ENCODE measurements at regions not wholly inside any gene's neighbourhood (a gene's known extent, or its start where the extent isn't known, plus 50 kb on each side); places are given as distances from the start of the nearest gene placed in this dataset.

DNA sequence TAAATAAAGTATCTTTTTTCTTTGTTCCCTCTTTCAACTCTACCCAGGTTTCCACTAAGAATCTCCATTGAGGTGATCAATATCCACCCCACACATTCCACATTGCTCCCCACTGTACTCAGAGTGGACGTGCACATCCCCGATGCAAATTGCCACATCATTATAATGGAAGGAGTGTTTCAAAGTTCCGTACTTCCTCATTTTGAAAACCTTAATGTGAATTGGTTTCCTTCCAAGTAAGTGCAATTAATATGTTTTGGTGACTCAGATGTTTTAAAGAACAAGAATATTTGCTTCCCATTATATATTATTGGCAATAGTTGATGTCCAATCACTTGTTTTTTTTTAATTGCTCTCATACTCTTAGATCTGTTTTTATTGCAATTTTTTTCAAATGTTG lies 463.6 kb downstream of the HACE1 start:
- Mint-ChIP-seq H3K36me3 (ENCODE audit: low read depth) (no peaks in the 10 kb centered on the region), H3K9me3 (no peaks in the 10 kb centered on the region), H3K4me3 (no peak overlapping the region), H3K27me3 (no peaks in the 10 kb centered on the region), H3K27ac (no peak overlapping the region), H3K4me1 (no peaks in the 10 kb centered on the region)
- intact Hi-C loops (cut with micrococcal nuclease) = no loop called here
- DNase-seq = no peak

DNA sequence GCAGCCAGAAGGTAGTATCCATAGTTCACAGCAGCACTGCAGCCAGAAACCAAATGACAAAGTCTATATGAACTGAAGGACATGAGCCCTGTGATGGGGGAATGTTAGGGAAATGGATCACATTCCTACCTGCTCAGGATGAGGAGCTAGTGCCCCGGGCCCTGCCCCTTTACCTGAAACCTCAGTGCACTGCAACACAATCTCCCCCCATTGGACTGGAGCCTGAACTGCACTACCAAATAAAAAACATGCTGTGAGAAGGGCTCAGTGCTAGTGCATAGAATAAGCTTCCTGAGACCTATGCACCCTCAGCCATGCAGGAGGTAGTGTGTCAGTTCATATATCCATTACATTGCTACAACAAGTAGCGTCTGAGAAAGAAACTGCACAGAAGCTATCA lies 477.8 kb downstream of the HACE1 start:
- no peaks in the 10 kb centered on the region for H3K27me3 Mint-ChIP-seq
- H3K9me3 Mint-ChIP-seq = peaks cover 5% of the 10 kb centered on the region
- no peak for DNase-seq
- intact Hi-C loops (cut with micrococcal nuclease) = no loop called here
- H3K4me3 Mint-ChIP-seq = no peak overlapping the region
- H3K4me1 Mint-ChIP-seq = no peaks in the 10 kb centered on the region
- no peaks in the 10 kb centered on the region for H3K36me3 Mint-ChIP-seq (ENCODE audit: low read depth)
- no peak overlapping the region for H3K27ac Mint-ChIP-seq

DNA sequence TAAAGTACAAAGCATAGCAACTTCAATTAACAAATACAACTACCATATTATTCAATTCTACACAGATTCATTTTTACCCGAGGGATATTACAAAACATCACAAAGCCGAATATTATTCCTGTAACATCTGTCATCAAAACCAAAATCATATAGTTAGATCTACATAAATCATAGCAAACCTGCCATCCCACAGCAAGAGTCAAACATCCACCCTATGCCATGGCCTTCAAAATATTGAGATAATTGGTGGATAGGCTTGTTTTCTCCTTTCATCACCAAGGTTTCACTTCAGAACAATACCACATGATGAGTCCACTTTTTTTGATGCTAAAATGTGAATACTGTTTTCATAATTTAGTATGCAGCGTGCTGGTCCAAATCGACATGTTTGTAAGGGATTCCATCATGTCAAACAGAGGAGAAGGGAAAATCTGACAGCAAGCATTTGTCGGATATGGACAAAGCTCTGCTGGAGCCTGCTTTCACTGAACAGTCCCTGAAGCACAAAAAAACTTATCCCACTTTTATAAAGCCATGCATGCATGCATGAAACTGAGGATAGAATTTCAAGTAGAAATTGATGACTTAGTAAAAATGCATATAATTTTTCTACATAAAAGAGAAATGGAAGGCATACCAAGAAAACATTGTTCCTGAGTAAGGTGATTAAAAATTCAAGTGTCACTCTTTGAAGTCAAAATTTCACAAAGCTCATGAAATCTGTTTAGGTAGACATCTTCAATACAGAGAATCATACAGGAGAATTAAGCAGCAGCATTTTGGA lies 494.1 kb downstream of the HACE1 start:
- Mint-ChIP-seq H3K4me1 (no peaks in the 10 kb centered on the region), H3K27ac (no peak overlapping the region), H3K9me3 (no peaks in the 10 kb centered on the region), H3K4me3 (no peak overlapping the region), H3K36me3 (ENCODE audit: low read depth) (no peaks in the 10 kb centered on the region), H3K27me3 (no peaks in the 10 kb centered on the region)
- intact Hi-C loops (cut with micrococcal nuclease) = no loop called here
- no peak for DNase-seq

DNA sequence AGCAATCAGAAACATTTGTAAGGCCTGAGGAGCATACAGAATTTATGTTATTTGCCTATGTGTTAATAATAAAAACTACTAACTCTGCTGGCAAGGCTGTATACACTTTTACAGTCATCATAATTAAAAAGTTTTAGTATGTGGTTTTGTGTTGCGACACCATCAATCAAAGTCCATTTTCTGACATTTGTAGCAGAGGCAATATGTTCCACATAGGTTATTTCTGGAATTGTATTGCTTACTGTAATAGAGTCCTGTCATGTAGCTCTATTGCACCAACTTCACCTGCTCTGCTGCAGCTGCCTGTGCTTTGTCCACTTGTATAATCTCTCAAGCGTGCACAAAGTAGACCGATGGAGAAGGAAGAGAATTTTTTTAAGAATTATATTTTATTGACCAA lies 501.8 kb downstream of the HACE1 start:
- no peaks in the 10 kb centered on the region for H3K4me1 Mint-ChIP-seq
- H3K27me3 Mint-ChIP-seq = no peaks in the 10 kb centered on the region
- no peak overlapping the region for H3K27ac Mint-ChIP-seq
- intact Hi-C loops (cut with micrococcal nuclease) = no loop called here
- no peaks in the 10 kb centered on the region for H3K36me3 Mint-ChIP-seq (ENCODE audit: low read depth)
- H3K4me3 Mint-ChIP-seq = no peak overlapping the region
- H3K9me3 Mint-ChIP-seq = no peaks in the 10 kb centered on the region
- no peak for DNase-seq

DNA sequence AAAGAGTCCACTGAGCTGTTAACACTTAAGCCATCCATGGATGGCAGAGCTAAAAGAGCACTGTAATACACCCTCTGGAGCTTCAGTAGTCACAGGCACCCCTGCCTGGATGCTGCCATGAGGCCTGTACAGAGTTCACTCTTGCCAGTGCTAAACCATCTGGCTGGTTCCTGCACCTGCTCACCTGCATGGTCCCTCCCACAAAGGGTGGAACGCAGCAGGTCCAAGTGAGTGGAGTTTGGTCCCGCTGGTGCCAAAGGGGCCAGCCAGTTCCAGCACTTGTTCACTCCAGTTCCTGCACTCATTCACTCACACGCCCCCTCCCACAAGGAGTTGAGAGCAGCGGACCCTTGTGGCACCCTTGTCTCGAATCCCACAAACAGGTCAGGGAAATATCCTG lies 503.5 kb downstream of the HACE1 start:
- Mint-ChIP-seq H3K4me3 (no peak overlapping the region), H3K27ac (no peak overlapping the region), H3K27me3 (no peaks in the 10 kb centered on the region), H3K36me3 (ENCODE audit: low read depth) (no peaks in the 10 kb centered on the region), H3K4me1 (no peaks in the 10 kb centered on the region), H3K9me3 (no peaks in the 10 kb centered on the region)
- DNase-seq = no peak
- intact Hi-C loops (cut with micrococcal nuclease) = no loop called here

DNA sequence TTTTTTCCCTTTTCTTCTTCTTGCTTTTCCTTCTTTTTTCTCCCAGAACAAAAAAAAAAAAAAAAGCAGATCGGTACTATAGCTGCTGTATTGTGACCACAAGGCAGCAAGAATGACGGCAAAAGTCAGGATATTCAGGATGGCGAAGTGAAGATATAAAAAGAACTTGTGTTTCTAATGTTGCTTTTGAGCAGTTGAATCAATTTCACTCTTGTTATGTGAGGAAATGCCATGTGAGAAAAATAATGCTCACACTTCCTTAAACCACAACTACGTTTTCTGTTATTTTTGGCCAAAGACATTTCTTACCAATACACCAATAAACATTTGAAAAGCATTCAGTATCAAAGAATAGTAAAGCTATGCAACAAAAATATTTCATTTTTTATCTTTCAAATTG lies 510.5 kb downstream of the HACE1 start:
- H3K4me3 Mint-ChIP-seq = no peak overlapping the region
- H3K9me3 Mint-ChIP-seq = peaks cover 5% of the 10 kb centered on the region
- H3K36me3 Mint-ChIP-seq (ENCODE audit: low read depth) = no peaks in the 10 kb centered on the region
- no peaks in the 10 kb centered on the region for H3K27me3 Mint-ChIP-seq
- no peaks in the 10 kb centered on the region for H3K4me1 Mint-ChIP-seq
- H3K27ac Mint-ChIP-seq = no peak overlapping the region
- intact Hi-C loops (cut with micrococcal nuclease) = no loop called here
- no peak for DNase-seq

DNA sequence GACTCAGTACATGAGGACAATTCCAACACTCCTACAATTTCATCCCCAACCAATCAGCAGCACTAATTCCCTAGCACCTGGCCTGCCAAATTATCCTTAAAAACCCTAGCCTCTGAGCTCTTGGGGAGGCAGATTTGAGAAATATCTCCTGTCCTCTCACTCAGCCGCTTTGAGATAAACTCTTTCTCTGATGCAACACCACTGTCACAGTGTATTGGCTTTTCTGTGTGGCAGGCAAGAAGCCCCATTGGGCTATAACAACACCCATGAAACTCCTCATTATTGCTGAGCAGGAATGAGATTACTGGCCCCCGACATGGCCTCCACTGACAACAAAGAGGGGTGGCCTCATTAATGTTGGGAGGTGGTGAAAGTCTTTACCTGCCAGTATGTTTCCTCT lies 515.5 kb downstream of the HACE1 start:
- Mint-ChIP-seq H3K4me3 (no peak overlapping the region), H3K9me3 (peaks cover 8% of the 10 kb centered on the region), H3K36me3 (ENCODE audit: low read depth) (no peaks in the 10 kb centered on the region), H3K27ac (no peak overlapping the region), H3K4me1 (no peaks in the 10 kb centered on the region), H3K27me3 (no peaks in the 10 kb centered on the region)
- no peak for DNase-seq
- intact Hi-C loops (cut with micrococcal nuclease) = no loop called here

DNA sequence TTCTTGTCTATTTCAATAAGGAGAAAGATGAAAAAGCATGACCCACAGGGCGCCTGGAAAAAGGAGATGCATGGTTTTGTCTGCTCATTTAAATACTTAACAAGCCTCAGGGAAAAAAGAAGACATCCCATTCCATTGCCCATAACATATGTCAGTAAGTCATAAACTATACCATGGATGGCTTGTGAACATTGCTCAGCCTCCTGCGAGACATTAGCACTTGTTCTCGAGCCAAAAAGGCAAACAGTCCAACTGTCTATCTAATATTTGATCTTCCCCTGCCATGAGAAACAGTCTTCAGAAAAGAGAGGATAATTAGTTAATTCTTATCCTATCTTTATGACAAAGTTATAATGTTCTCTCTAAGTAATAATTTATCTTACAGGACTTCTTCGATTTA lies 527.4 kb downstream of the HACE1 start:
- no peaks in the 10 kb centered on the region for H3K9me3 Mint-ChIP-seq
- no peaks in the 10 kb centered on the region for H3K36me3 Mint-ChIP-seq (ENCODE audit: low read depth)
- H3K4me1 Mint-ChIP-seq = no peaks in the 10 kb centered on the region
- intact Hi-C loops (cut with micrococcal nuclease) = no loop called here
- H3K27ac Mint-ChIP-seq = no peak overlapping the region
- no peaks in the 10 kb centered on the region for H3K27me3 Mint-ChIP-seq
- no peak overlapping the region for H3K4me3 Mint-ChIP-seq
- no peak for DNase-seq

DNA sequence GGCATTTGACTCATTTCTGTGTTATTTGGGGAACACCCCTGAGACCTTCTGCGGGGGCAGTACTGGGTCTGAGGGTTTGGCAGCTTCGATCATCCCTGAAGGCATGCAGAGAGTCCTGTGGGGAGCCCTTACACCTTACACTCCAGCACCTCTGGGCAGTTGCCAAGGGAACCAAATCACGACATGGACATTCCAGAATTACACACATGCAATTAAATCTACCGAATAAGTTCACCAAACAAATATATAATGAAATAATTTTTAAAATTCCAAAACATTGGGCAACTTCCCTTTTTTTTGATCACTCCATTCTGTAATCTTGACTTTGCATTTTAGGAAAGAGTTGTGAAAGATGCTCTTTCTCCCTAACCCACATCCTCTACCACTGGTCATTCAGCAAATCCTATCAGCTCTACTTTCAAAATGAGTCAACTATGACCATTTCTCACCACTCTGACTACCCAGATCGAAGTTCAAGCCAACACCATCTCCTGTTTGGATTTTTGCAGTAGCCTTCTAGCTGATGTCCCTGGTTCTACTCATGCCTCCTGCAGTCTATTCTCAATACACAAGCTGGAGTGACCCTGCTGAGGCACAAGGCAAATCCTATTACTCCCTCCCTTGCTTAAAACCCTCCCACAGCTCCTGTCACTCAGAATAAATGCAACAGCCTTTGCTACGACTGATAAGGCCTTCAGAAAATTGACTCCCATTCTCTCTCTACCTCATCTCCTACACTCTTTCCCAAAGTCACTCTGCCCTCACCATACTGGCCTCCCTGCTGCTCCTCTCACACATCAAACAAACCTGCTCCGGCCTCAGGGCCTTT lies 533.3 kb downstream of the HACE1 start:
- no peaks in the 10 kb centered on the region for H3K36me3 Mint-ChIP-seq (ENCODE audit: low read depth)
- H3K9me3 Mint-ChIP-seq = no peaks in the 10 kb centered on the region
- no peak overlapping the region for H3K27ac Mint-ChIP-seq
- H3K27me3 Mint-ChIP-seq = no peaks in the 10 kb centered on the region
- H3K4me1 Mint-ChIP-seq = no peaks in the 10 kb centered on the region
- no peak overlapping the region for H3K4me3 Mint-ChIP-seq
- intact Hi-C loops (cut with micrococcal nuclease) = no loop called here
- no peak for DNase-seq

DNA sequence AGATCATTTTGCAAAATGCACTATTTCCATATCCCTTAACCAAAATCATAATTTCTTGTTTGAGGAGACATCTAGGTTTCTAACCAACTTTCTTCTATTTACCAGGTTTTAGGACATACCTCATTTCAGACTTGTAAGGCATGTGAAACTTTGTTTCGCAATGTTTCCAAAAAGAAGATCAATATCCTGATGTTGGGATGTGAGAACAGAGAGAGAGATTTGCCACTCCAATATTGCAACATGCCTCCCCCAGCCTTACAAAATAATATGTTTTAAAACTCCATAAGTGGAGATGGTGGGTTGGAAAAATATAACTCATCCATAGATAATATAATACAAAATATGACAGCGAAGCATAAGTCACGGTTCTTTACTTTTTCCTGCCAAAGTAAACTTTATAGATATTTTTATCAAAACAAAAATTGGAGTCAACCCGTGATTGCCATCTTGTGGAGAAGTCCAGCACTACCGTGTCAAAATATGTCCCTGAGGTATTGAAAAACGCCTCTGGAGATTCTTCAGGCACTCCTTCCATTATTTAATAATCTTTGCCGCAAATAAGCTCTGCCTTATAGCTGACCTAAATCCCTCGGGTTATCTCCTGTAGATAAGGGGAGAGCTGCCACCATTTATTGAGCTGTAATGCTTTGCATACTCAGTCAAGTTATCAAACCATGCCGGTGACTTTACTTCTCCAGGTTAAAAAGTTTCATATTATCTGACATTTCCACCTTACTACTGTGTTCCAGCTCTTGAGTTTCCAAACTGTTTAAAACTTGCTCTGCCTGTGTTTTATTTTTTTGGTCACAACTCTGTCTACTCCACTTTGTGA lies 534.2 kb downstream of the HACE1 start:
- no peak overlapping the region for H3K27ac Mint-ChIP-seq
- no peaks in the 10 kb centered on the region for H3K36me3 Mint-ChIP-seq (ENCODE audit: low read depth)
- H3K4me3 Mint-ChIP-seq = no peak overlapping the region
- no peak for DNase-seq
- no peaks in the 10 kb centered on the region for H3K4me1 Mint-ChIP-seq
- intact Hi-C loops (cut with micrococcal nuclease) = loop anchor here (2.0 kb wide), 1 partner anchor 199 kb away; no protein-coding TSS in a partner anchor
- no peaks in the 10 kb centered on the region for H3K9me3 Mint-ChIP-seq
- H3K27me3 Mint-ChIP-seq = no peaks in the 10 kb centered on the region

DNA sequence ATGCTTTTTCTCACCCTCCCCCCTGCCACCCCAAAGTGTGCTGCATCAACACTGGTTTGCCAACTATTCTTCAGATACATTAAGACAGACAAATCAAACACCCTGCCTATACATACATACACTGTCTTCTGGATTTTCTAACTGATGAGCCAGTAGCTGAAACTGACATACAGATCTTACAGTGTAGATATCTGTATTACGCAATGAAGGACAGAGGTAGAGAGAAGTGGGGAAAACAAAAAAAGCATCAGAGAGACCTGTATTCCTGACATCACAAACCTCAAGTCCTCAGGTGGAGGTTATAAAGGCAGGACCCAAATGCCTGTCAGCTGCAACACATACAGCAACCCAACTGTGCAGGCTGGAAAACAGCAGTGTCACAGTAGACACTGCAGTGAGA lies 535.4 kb downstream of the HACE1 start:
- no peaks in the 10 kb centered on the region for H3K4me1 Mint-ChIP-seq
- no peaks in the 10 kb centered on the region for H3K27me3 Mint-ChIP-seq
- intact Hi-C loops (cut with micrococcal nuclease) = loop anchor here (2.0 kb wide), 1 partner anchor 200 kb away; no protein-coding TSS in a partner anchor
- no peaks in the 10 kb centered on the region for H3K36me3 Mint-ChIP-seq (ENCODE audit: low read depth)
- H3K27ac Mint-ChIP-seq = no peak overlapping the region
- no peak overlapping the region for H3K4me3 Mint-ChIP-seq
- DNase-seq = no peak
- H3K9me3 Mint-ChIP-seq = no peaks in the 10 kb centered on the region

DNA sequence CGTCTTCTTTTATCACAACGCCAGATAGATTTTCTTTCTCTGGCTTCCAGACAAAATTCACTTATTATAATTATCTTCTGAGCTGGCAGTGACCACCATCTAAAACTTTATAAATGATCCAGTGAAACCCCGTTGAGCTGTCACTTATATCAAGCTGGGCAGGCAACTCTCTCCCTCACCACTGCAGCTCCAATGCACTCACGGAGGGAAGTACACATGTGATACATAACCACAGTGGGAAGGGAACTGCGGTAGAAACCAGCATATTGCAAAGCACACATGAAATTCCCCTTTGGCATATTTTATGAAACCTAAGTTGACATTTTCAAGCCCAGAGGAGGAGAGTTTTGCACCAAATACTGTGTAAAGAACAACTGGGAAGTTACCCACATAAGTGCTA lies 536.9 kb downstream of the HACE1 start:
- no peak for DNase-seq
- Mint-ChIP-seq H3K36me3 (ENCODE audit: low read depth) (no peaks in the 10 kb centered on the region), H3K9me3 (no peaks in the 10 kb centered on the region), H3K27ac (no peak overlapping the region), H3K27me3 (no peaks in the 10 kb centered on the region), H3K4me3 (no peak overlapping the region), H3K4me1 (no peaks in the 10 kb centered on the region)
- intact Hi-C loops (cut with micrococcal nuclease) = no loop called here

DNA sequence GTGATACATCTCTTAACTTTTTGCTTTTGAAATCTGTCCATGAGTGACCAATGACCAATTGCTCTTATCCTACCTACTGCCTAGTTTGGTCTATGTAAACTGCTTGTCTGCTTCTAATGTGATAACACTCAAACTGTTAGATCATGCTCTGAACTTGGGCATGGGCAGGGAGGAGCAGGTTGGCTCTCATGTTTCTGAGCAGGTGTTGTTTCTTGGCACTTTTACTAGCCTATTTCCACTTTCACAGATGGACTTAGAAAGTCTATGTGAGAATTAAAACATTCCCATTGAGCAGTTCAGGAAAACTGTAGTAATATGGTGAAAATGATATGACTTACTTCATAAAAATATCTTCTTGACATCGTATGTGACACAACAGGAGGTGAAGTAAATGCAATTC lies 538.4 kb downstream of the HACE1 start:
- Mint-ChIP-seq H3K27me3 (no peaks in the 10 kb centered on the region), H3K4me3 (no peak overlapping the region), H3K36me3 (ENCODE audit: low read depth) (no peaks in the 10 kb centered on the region), H3K4me1 (no peaks in the 10 kb centered on the region), H3K9me3 (no peaks in the 10 kb centered on the region), H3K27ac (no peak overlapping the region)
- DNase-seq = no peak
- intact Hi-C loops (cut with micrococcal nuclease) = no loop called here

DNA sequence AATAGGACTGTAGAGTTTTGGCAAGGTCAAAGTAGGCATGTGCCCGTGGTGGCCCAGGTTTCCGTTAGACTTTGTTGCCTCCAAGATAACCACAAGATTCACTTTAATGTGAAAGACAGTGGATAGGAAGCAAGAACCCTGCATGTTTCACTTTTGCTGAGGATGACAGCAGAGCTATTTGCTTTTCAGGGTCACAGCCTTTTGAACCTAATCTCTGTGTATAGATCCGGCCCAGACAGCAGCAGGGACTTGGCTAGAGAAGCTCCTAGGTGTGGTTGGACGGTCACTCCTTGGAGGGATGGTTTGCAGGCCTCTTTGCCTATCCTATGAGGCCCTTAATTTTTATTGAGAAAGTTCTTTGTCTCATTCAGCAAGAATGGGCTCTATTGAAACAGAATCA lies 538.8 kb downstream of the HACE1 start:
- DNase-seq = no peak
- no peaks in the 10 kb centered on the region for H3K36me3 Mint-ChIP-seq (ENCODE audit: low read depth)
- no peaks in the 10 kb centered on the region for H3K27me3 Mint-ChIP-seq
- H3K9me3 Mint-ChIP-seq = no peaks in the 10 kb centered on the region
- no peaks in the 10 kb centered on the region for H3K4me1 Mint-ChIP-seq
- no peak overlapping the region for H3K4me3 Mint-ChIP-seq
- intact Hi-C loops (cut with micrococcal nuclease) = no loop called here
- H3K27ac Mint-ChIP-seq = no peak overlapping the region
